IMR-90 (cell line): ENCODE measurements at regions not wholly inside any gene's neighbourhood (a gene's known extent, or its start where the extent isn't known, plus 50 kb on each side); places are given as distances from the start of the nearest gene placed in this dataset.

Experiments used
- ATAC-seq: fragments of 200-7000 bp; cut with Tn5 transposase; 2 replicates; pipeline ENCODE4 v1.9.1; 2020; ENCODE audit warnings: low read depth, mild to moderate bottlenecking, moderate library complexity
- BruUV-seq: library from RNA; stranded (reverse); fragments of 400-500 nt; replicated peaks from 2 replicates; lab custom pipeline; 2021; lab: Mats Ljungman, UMichigan
- CTCF ChIA-PET: fragments of 300-600 bp; formaldehyde crosslinking; extraction: SDS; loops from one replicate; lab custom pipeline; 2021; ENCODE audit warnings: antibody characterized with exemption; lab: Yijun Ruan, JAX
- POLR2A ChIA-PET: fragments of 300-600 bp; sonication (Branson Sonifier 250); formaldehyde crosslinking; loops from one replicate; lab custom pipeline; 2022; ENCODE audit warnings: antibody characterized with exemption; ENCODE audit not compliant: unreplicated experiment; lab: Charles Lee
- DNase-seq: peaks from one replicate; pipeline ENCODE4 v3.0.0; 2013
- H2AFZ ChIP-seq: replicated peaks from 2 replicates; pipeline ENCODE3; 2013; ENCODE audit warnings: low read length, mild to moderate bottlenecking; ENCODE audit not compliant: poor library complexity
- H2AK5ac ChIP-seq: 2 replicates; pipeline ENCODE4 v1.6.1; 2013; ENCODE audit warnings: low read depth, low read length, inconsistent platforms
- H2AK9ac ChIP-seq: replicated peaks from 2 replicates; pipeline ENCODE3; 2013; ENCODE audit warnings: mild to moderate bottlenecking, low read depth, low read length, moderate library complexity; ENCODE audit not compliant: poor library complexity
- H2BK120ac ChIP-seq: 2 replicates; pipeline ENCODE4 v1.6.1; 2013; ENCODE audit warnings: low read depth, low read length, inconsistent platforms
- H2BK15ac ChIP-seq: 3 replicates; pipeline ENCODE4 v1.6.1; 2013; ENCODE audit warnings: low read depth, low read length, inconsistent platforms
- H2BK20ac ChIP-seq: 2 replicates; pipeline ENCODE4 v1.6.1; 2013; ENCODE audit warnings: low read depth, mild to moderate bottlenecking, inconsistent platforms, low read length, moderate library complexity
- H2BK5ac ChIP-seq: 2 replicates; pipeline ENCODE4 v1.6.1; 2013; ENCODE audit warnings: mild to moderate bottlenecking, low read depth, low read length, inconsistent platforms; ENCODE audit not compliant: poor library complexity, severe bottlenecking
- H3K14ac ChIP-seq: replicated peaks from 2 replicates; pipeline ENCODE4 v1.6.1; 2013; ENCODE audit warnings: low read depth, low read length, inconsistent platforms
- H3K18ac ChIP-seq: 2 replicates; pipeline ENCODE4 v1.6.1; 2013; ENCODE audit warnings: low read depth, low read length, control low read depth
- H3K23ac ChIP-seq: 2 replicates; pipeline ENCODE4 v1.6.1; 2013; ENCODE audit warnings: low read depth, low read length, inconsistent platforms
- H3K27ac ChIP-seq: 2 replicates; pipeline ENCODE4 v1.5.1; 2013; ENCODE audit warnings: mild to moderate bottlenecking, control low read depth, low read length; ENCODE audit not compliant: insufficient read depth
- H3K27me3 ChIP-seq: 2 replicates; pipeline ENCODE4 v1.6.1; 2013; ENCODE audit warnings: low read length; ENCODE audit not compliant: control insufficient read depth, insufficient read depth
- H3K36me3 ChIP-seq: 2 replicates; pipeline ENCODE4 v1.6.1; 2013; ENCODE audit warnings: low read length, mixed read lengths; ENCODE audit not compliant: control insufficient read depth, insufficient read depth
- H3K4ac ChIP-seq: 2 replicates; pipeline ENCODE4 v1.6.1; 2013; ENCODE audit warnings: low read depth, low read length, inconsistent platforms
- H3K4me1 ChIP-seq: 2 replicates; pipeline ENCODE4 v1.6.1; 2013; ENCODE audit warnings: low read length, mixed read lengths; ENCODE audit not compliant: control insufficient read depth, insufficient read depth
- H3K4me2 ChIP-seq: 2 replicates; pipeline ENCODE4 v1.6.1; 2013; ENCODE audit warnings: low read depth, mild to moderate bottlenecking, control low read depth, low read length, moderate library complexity
- H3K4me3 ChIP-seq: 2 replicates; pipeline ENCODE4 v1.5.1; 2013; ENCODE audit warnings: low read depth, mild to moderate bottlenecking, control low read depth, low read length, moderate library complexity; ENCODE audit not compliant: insufficient read depth
- H3K56ac ChIP-seq: 2 replicates; pipeline ENCODE4 v1.6.1; 2013; ENCODE audit warnings: low read length, inconsistent platforms; ENCODE audit not compliant: insufficient read depth; ENCODE audit errors: extremely low read depth
- H3K79me1 ChIP-seq, 2 experiments: 2 replicates each; pipeline ENCODE4 v1.6.1; 2013; ENCODE audit warnings: low read length in 2 of 2, inconsistent platforms in 1 of 2, low read depth in 1 of 2
- H3K9ac ChIP-seq: 2 replicates; pipeline ENCODE4 v1.6.1; 2013; ENCODE audit warnings: low read depth, low read length, control low read depth
- H3K9me1 ChIP-seq: 2 replicates; pipeline ENCODE4 v1.6.1; 2013; ENCODE audit warnings: low read length, inconsistent platforms; ENCODE audit not compliant: insufficient read depth
- H3K9me3 ChIP-seq: 2 replicates; pipeline ENCODE4 v1.6.1; 2013; ENCODE audit warnings: low read length; ENCODE audit not compliant: control insufficient read depth, insufficient read depth
- H4K20me1 ChIP-seq: 2 replicates; pipeline ENCODE4 v1.6.1; 2013; ENCODE audit warnings: low read length, inconsistent platforms; ENCODE audit not compliant: insufficient read depth
- H4K5ac ChIP-seq: 2 replicates; pipeline ENCODE4 v1.6.1; 2013; ENCODE audit warnings: mild to moderate bottlenecking, low read depth, low read length, control low read depth
- H4K8ac ChIP-seq, 2 experiments: 2 replicates each; pipeline ENCODE4 v1.6.1; 2013; ENCODE audit warnings: low read depth in 2 of 2, low read length in 2 of 2, control low read depth in 1 of 2, inconsistent platforms in 1 of 2
- H4K91ac ChIP-seq: 2 replicates; pipeline ENCODE4 v1.6.1; 2013; ENCODE audit warnings: low read depth, low read length, inconsistent platforms; ENCODE audit not compliant: insufficient read depth
- BHLHE40 ChIP-seq: fragments of 150-350 bp; IDR thresholded peaks from 2 replicates; pipeline ENCODE4 v1.6.1; 2016; ENCODE audit warnings: mild to moderate bottlenecking, low read depth, low read length
- MAZ ChIP-seq: IDR thresholded peaks from 2 replicates; pipeline ENCODE4 v1.6.1; 2012; ENCODE audit warnings: low read depth, mild to moderate bottlenecking, low read length, improper control_type of control experiment, moderate library complexity, borderline replicate concordance
- SMC3 ChIP-seq: fragments of 150-350 bp; IDR thresholded peaks from 2 replicates; pipeline ENCODE4 v1.6.1; 2016; ENCODE audit warnings: low read depth, mild to moderate bottlenecking, antibody characterized with exemption, low read length, moderate library complexity
- USF2 ChIP-seq: fragments of 150-350 bp; IDR thresholded peaks from 2 replicates; pipeline ENCODE4 v1.6.1; 2017; ENCODE audit warnings: mild to moderate bottlenecking, antibody characterized with exemption, low read length, low read depth
- WGBS, 2 experiments: methylation state at CpG; one replicate each; pipeline versions ENCODE4 v1.1.5 to v1.1.7; 2013; ENCODE audit warnings: missing lambda C conversion rate in 2 of 2; ENCODE audit not compliant: insufficient read length in 1 of 2; ENCODE audit errors: extremely low coverage in 2 of 2; 5-methylcytosine and 5-hydroxymethylcytosine counted together
- dilution Hi-C: fragments of 300-500 bp; cut with HindIII; formaldehyde crosslinking; loops from one replicate; pipeline ENCODE4 v1.14.3; 2018; ENCODE audit warnings: low sequenced_read_pairs; ENCODE audit not compliant: unreplicated experiment
- in situ Hi-C: fragments of 300-500 bp; cut with MboI; formaldehyde crosslinking; loops from 3 replicates; pipeline ENCODE4 v1.14.3; 2019; ENCODE audit warnings: low sequenced_read_pairs, inconsistent platforms, mixed read lengths
- intact Hi-C: fragments of 100-400 bp; cut with micrococcal nuclease; formaldehyde crosslinking; loops from 2 replicates; pipeline ENCODE4 v1.10.0; 2022

- H4K5ac ChIP-seq: no peak overlapping the region
- in situ Hi-C loops (no loop called here), dilution Hi-C loops (no loop called here), intact Hi-C loops (no loop called here)
- H2BK15ac ChIP-seq: no peak overlapping the region
- CTCF ChIA-PET: no interaction called here
- H2AK5ac ChIP-seq: no peak overlapping the region
- H4K8ac ChIP-seq: no peak overlapping the region
- no peak overlapping the region for H3K56ac ChIP-seq
- TF ChIP-seq USF2: no peak
- no peak for TF ChIP-seq SMC3
- TF ChIP-seq MAZ: no peak
- no peak for TF ChIP-seq BHLHE40
- no TSS peak for BruUV-seq
- no peak overlapping the region for H2AK9ac ChIP-seq
- no peaks in the 10 kb centered on the region for H3K9me1 ChIP-seq
- no peaks in the 10 kb centered on the region for H4K20me1 ChIP-seq
- H2AFZ ChIP-seq: no peak overlapping the region
- H3K14ac ChIP-seq: no peak overlapping the region
- H3K18ac ChIP-seq: no peak overlapping the region
- no CpG with 5 or more reads among the region's 2 CpGs for WGBS, 2 experiments
- DNase-seq: no peak
- no peak overlapping the region for H3K23ac ChIP-seq
- no peak overlapping the region for H2BK20ac ChIP-seq
- no peaks in the 10 kb centered on the region for H3K27me3 ChIP-seq
- no peaks in the 10 kb centered on the region for H3K4me1 ChIP-seq
- H3K27ac ChIP-seq: no peak overlapping the region
- no peak overlapping the region for H2BK5ac ChIP-seq
- POLR2A ChIA-PET: no interaction called here
- no peak overlapping the region for H3K9ac ChIP-seq
- H3K4me3 ChIP-seq: no peak overlapping the region
- no peak overlapping the region for H3K4ac ChIP-seq
- H3K9me3 ChIP-seq: no peaks in the 10 kb centered on the region
- no peak overlapping the region for H3K4me2 ChIP-seq
- no peak for ATAC-seq
- no peaks in the 10 kb centered on the region for H3K79me1 ChIP-seq
- no peak overlapping the region for H4K91ac ChIP-seq
- H2BK120ac ChIP-seq: no peak overlapping the region
- H3K36me3 ChIP-seq: no peaks in the 10 kb centered on the region
These were observed 213.3 kb upstream of the ZC3H12A start for GRCh38 chr1:37261129-37261528.
